MCF 10A (cell line): ENCODE measurements at regions not wholly inside any gene's neighbourhood (a gene's known extent, or its start where the extent isn't known, plus 50 kb on each side); places are given as distances from the start of the nearest gene placed in this dataset.

Experiments used
- BruUV-seq: library from RNA; stranded (reverse); fragments of 400-500 nt; replicated peaks from 2 replicates; lab custom pipeline; 2021; lab: Mats Ljungman, UMichigan
- CTCF ChIA-PET: fragments of 300-600 bp; sonication (Branson Sonifier 250); formaldehyde crosslinking; extraction: SDS; loops from one replicate; lab custom pipeline; 2021; ENCODE audit warnings: antibody characterized with exemption, inconsistent platforms; lab: Yijun Ruan, JAX
- POLR2A ChIA-PET: fragments of 300-600, 350-650 bp; sonication (Branson Sonifier 250); formaldehyde crosslinking; extraction: SDS; loops from one replicate; lab custom pipeline; 2020; ENCODE audit warnings: antibody characterized with exemption, inconsistent platforms; lab: Yijun Ruan, JAX
- DNase-seq: peaks from one replicate; pipeline ENCODE4 v3.0.0-alpha.2; 2018; ENCODE audit not compliant: unreplicated experiment
- H3K27ac Mint-ChIP-seq: one replicate; pipeline ENCODE4 v1.8.0; 2022; ENCODE audit warnings: mild to moderate bottlenecking, low read depth, mixed read lengths; ENCODE audit not compliant: unreplicated experiment
- H3K27me3 Mint-ChIP-seq: one replicate; pipeline ENCODE4 v1.8.0; 2022; ENCODE audit warnings: mixed read lengths; ENCODE audit not compliant: insufficient read depth, unreplicated experiment
- H3K36me3 Mint-ChIP-seq: one replicate; pipeline ENCODE4 v1.8.0; 2022; ENCODE audit warnings: mild to moderate bottlenecking, moderate library complexity, mixed read lengths; ENCODE audit not compliant: insufficient read depth, unreplicated experiment
- H3K4me1 Mint-ChIP-seq: one replicate; pipeline ENCODE4 v1.8.0; 2022; ENCODE audit warnings: mixed read lengths; ENCODE audit not compliant: insufficient read depth, unreplicated experiment
- H3K4me3 Mint-ChIP-seq: one replicate; pipeline ENCODE4 v1.8.0; 2022; ENCODE audit warnings: mild to moderate bottlenecking, moderate library complexity, mixed read lengths; ENCODE audit not compliant: unreplicated experiment
- H3K9me3 Mint-ChIP-seq: one replicate; pipeline ENCODE4 v1.8.0; 2022; ENCODE audit warnings: mixed read lengths; ENCODE audit not compliant: unreplicated experiment
- intact Hi-C: fragments of 100-400 bp; cut with micrococcal nuclease; formaldehyde crosslinking; loops from 2 replicates; pipeline ENCODE4 v1.14.1; 2022
- TF ChIP-seq, protein P1 (sequence below): fragments of 200-600 bp; IDR thresholded peaks from one replicate; pipeline ENCODE4 v1.8.0; 2022; ENCODE audit warnings: antibody characterized with exemption, mild to moderate bottlenecking; ENCODE audit not compliant: unreplicated experiment

DNA sequence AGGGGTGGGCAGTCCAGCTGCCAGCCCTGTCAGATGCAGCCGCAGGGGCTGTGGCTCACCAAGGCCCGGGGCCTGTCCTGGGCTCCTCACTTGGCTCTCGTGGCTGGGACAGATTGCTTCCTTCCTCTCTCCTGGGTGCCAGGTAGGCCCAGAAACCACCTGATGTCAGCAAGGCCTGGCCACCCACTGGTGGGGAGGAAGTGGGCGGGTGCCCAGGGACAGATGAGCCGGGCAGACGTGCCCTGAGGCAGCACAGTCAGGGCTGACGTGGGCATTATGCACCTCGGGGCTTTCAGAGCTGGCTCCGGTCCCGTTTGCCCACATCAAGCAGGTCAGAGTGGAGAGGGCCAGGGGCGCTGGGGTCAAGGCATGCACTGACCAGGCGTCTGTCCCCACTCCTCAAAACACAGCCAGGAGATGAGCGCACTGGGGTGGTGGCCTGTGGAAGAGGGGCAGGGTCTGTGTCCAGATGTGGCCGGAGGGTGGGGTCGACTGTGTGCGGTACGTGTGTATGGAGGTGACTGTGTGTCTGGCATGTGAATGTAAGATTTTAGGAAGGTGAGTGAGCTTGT lies 133.2 kb upstream of the PTPN1 start:
- H3K9me3 Mint-ChIP-seq, result no peaks in the 10 kb centered on the region
- H3K27ac Mint-ChIP-seq, result peak overlapping the region; percentile 63
- ChIA-PET POLR2A (interaction anchor here (1.1 to 2.2 kb wide), 3 partner anchors 11 to 85 kb away, joined by 3 to 7 read pairs (median 4); no protein-coding TSS in a partner anchor), CTCF (interaction anchor here (0.6 to 1.8 kb wide), 3 partner anchors 13 to 68 kb away, joined by 3 to 5 read pairs (median 4); no protein-coding TSS in a partner anchor)
- TF ChIP-seq, protein P1, sequence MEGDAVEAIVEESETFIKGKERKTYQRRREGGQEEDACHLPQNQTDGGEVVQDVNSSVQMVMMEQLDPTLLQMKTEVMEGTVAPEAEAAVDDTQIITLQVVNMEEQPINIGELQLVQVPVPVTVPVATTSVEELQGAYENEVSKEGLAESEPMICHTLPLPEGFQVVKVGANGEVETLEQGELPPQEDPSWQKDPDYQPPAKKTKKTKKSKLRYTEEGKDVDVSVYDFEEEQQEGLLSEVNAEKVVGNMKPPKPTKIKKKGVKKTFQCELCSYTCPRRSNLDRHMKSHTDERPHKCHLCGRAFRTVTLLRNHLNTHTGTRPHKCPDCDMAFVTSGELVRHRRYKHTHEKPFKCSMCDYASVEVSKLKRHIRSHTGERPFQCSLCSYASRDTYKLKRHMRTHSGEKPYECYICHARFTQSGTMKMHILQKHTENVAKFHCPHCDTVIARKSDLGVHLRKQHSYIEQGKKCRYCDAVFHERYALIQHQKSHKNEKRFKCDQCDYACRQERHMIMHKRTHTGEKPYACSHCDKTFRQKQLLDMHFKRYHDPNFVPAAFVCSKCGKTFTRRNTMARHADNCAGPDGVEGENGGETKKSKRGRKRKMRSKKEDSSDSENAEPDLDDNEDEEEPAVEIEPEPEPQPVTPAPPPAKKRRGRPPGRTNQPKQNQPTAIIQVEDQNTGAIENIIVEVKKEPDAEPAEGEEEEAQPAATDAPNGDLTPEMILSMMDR, result no peak
- peak; percentile 77 for DNase-seq
- H3K27me3 Mint-ChIP-seq, result no peaks in the 10 kb centered on the region
- H3K4me1 Mint-ChIP-seq, result peaks cover 65% of the 10 kb centered on the region
- H3K36me3 Mint-ChIP-seq, result no peaks in the 10 kb centered on the region
- no TSS peak for BruUV-seq
- H3K4me3 Mint-ChIP-seq, result no peak overlapping the region
- intact Hi-C loops, result loop anchor here (5.0 kb wide), 2 partner anchors 45 to 110 kb away; no protein-coding TSS in a partner anchor

DNA sequence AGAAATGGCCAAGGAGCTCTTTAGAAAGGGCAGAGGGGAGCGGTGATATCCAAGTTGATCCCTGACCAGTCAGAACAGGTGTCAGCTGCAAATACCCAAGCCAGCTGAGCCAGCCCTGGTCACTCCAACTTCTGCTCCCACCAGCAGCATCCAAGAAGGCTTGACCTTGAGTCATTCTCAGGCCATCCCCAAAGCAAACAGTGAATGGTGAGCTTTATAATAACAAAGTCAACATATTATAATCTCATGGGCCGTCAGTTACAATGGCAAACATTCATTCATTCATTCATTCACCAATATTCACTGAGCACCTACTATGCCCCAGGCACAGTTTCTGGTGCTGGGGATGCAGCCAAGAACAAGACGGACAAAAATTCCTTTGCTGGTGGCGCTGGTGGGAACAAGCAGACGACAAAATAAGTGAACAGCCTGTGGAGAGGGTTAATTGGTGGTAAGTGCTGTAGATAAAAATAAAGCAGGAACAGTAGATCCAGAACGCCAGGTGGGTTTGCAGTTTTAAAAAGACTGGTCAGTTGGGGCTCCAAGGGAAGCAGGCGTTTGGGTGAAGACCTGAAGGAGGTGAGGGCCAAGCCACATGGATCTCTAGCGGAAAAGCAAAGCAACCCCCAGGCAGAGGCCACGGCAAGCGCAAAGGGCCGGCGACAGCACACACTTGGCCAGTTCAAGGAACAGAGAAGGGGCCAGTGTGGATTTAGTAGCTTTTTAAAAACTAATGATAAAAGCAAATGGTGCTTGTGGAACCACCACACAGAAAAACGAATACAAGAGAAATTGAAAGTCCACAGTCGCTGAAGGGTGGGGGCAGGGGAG lies 131.8 kb upstream of the PTPN1 start:
- Mint-ChIP-seq H3K9me3 (no peaks in the 10 kb centered on the region), H3K36me3 (no peaks in the 10 kb centered on the region), H3K27ac (no peak overlapping the region), H3K27me3 (no peaks in the 10 kb centered on the region), H3K4me3 (no peak overlapping the region), H3K4me1 (peaks cover 51% of the 10 kb centered on the region)
- CTCF ChIA-PET, result interaction anchor here (0.7 to 1.8 kb wide), 4 partner anchors 13 to 192 kb away, joined by 3 to 5 read pairs (median 3); no protein-coding TSS in a partner anchor
- TF ChIP-seq, protein P1, result no peak
- POLR2A ChIA-PET, result interaction anchor here (0.6 to 2.1 kb wide), 10 partner anchors 10 to 187 kb away, joined by 3 to 5 read pairs (median 4); partner anchors contain the start of gene CEBPB
- intact Hi-C loops, result loop anchor here (5.0 kb wide), 2 partner anchors 46 to 111 kb away; no protein-coding TSS in a partner anchor
- DNase-seq, result no peak
- BruUV-seq, result TSS peak; percentile 82

DNA sequence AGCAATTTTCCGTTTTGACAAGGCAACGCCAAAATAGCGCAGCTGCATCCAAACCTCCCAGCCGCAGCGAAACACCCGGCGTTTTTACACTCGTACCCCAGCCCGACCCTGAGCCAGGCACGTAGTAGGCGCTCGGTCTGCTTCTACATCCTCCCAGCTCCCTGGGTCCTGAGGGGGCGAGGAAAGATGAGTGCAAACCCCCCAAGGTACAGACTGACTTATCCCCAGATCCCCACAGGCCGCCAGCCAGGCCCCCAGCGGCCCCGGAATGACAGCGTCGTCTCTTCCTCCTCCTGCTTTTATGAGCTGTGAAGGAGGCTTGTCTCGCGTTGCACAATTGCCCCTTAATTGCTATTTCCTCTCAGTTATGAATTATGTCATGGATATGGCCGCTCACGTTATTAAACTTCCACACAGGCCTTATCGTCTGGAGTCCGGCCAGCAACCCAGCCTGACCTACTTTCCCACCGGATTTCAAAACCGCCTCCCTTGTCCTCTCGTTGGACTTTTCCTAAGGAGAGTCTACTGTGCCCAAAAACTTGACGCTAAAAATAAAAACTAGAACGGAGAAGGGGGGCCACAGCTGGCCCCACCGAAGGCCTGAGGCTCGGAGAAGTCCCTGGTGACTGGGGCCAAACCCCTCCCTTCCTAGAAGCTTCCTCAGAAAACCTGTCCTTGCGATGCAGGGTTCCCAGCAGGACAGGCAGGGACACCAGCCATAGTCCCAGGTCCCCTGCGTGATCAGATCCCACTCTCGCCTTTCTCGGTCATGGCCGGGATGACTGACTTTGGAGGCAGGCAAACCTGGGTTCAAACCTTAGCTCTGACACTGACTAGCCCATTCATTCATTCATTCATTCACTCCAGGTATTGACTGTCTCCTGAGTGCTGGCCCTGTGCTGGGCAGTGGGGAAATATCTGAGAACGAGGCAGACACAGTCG lies 130.9 kb upstream of the PTPN1 start:
- H3K27ac Mint-ChIP-seq, result no peak overlapping the region
- DNase-seq, result peak; percentile 91
- intact Hi-C loops, result loop anchor here (5.0 kb wide), 2 partner anchors 47 to 112 kb away; no protein-coding TSS in a partner anchor

More for the DNA sequence above, 130.9 kb upstream of the PTPN1 start:
- Mint-ChIP-seq H3K36me3 (no peaks in the 10 kb centered on the region), H3K4me3 (no peak overlapping the region), H3K27me3 (no peaks in the 10 kb centered on the region), H3K4me1 (peaks cover 42% of the 10 kb centered on the region), H3K9me3 (no peaks in the 10 kb centered on the region)
- CTCF ChIA-PET, result interaction anchor here (0.7 to 1.8 kb wide), 7 partner anchors 15 to 193 kb away, joined by 3 to 5 read pairs (median 4); no protein-coding TSS in a partner anchor
- POLR2A ChIA-PET, result interaction anchor here (0.6 to 2.1 kb wide), 7 partner anchors 43 to 188 kb away, joined by 3 to 5 read pairs (median 4); partner anchors contain the start of gene CEBPB
- TF ChIP-seq, protein P1, result no peak
- no TSS peak for BruUV-seq
